SK-N-SH treated with all-trans-retinoic acid at 6 μM for 48 hours (cell line): ENCODE measurements at regions not wholly inside any gene's neighbourhood (a gene's known extent, or its start where the extent isn't known, plus 50 kb on each side); places are given as distances from the start of the nearest gene placed in this dataset.

Experiments
- ATAC-seq: fragments of 200-7000 bp; cut with Tn5 transposase; 3 replicates; pipeline ENCODE4 v1.9.1; 2020; ENCODE audit warnings: mild to moderate bottlenecking, moderate library complexity
- ARNTL ChIP-seq: fragments of 450-650 bp; formaldehyde crosslinking; IDR thresholded peaks from 2 replicates; pipeline ENCODE4 v1.5.0; 2020; ENCODE audit warnings: low read depth, mild to moderate bottlenecking, moderate library complexity, borderline replicate concordance
- BACH2 ChIP-seq: fragments of 250-450 bp; sonication (Bioruptor Pico); IDR thresholded peaks from 2 replicates; pipeline ENCODE4 v1.9.0; 2021; ENCODE audit warnings: mild to moderate bottlenecking, borderline replicate concordance
- CSDC2 ChIP-seq: fragments of 250-450 bp; sonication (Bioruptor Pico); IDR thresholded peaks from 2 replicates; pipeline ENCODE4 v1.5.0; 2020; ENCODE audit warnings: mild to moderate bottlenecking, moderate library complexity
- ESRRG ChIP-seq: fragments of 250-450 bp; sonication (Bioruptor Pico); IDR thresholded peaks from 2 replicates; pipeline ENCODE4 v1.6.1; 2021; ENCODE audit warnings: mild to moderate bottlenecking
- GLIS3 ChIP-seq: fragments of 250-450 bp; sonication (Bioruptor Pico); IDR thresholded peaks from 2 replicates; pipeline ENCODE4 v1.5.0; 2020; ENCODE audit warnings: mild to moderate bottlenecking, moderate library complexity
- ISL1 ChIP-seq: fragments of 250-450 bp; sonication (Bioruptor Pico); IDR thresholded peaks from 2 replicates; pipeline ENCODE4 v2.1.2; 2022; ENCODE audit warnings: mild to moderate bottlenecking, moderate library complexity
- PPARA ChIP-seq: fragments of 250-450 bp; sonication (Bioruptor Pico); IDR thresholded peaks from 2 replicates; pipeline ENCODE4 v1.5.0; 2020; ENCODE audit warnings: mild to moderate bottlenecking, borderline replicate concordance
- RARB ChIP-seq: fragments of 250-450 bp; sonication (Bioruptor Pico); IDR thresholded peaks from 2 replicates; pipeline ENCODE4 v1.8.0; 2021; ENCODE audit warnings: mild to moderate bottlenecking, moderate library complexity
- SNAI2 ChIP-seq: fragments of 250-450 bp; sonication (Bioruptor Pico); IDR thresholded peaks from 2 replicates; pipeline ENCODE4 v1.5.0; 2020; ENCODE audit warnings: mild to moderate bottlenecking, moderate library complexity
- TCF4 ChIP-seq: fragments of 250-450 bp; sonication (Bioruptor Pico); IDR thresholded peaks from 2 replicates; pipeline ENCODE4 v1.8.0; 2021; ENCODE audit warnings: mild to moderate bottlenecking, moderate library complexity, borderline replicate concordance
- TOX ChIP-seq: fragments of 250-450 bp; sonication (Bioruptor Pico); IDR thresholded peaks from 2 replicates; pipeline ENCODE4 v1.8.0; 2021; ENCODE audit warnings: mild to moderate bottlenecking, moderate library complexity, borderline replicate concordance
- ZC3H10 ChIP-seq: fragments of 250-450 bp; sonication (Bioruptor Pico); IDR thresholded peaks from 2 replicates; pipeline ENCODE4 v1.5.1; 2021; ENCODE audit warnings: mild to moderate bottlenecking, moderate library complexity
- ZFP30 ChIP-seq: fragments of 450-650 bp; formaldehyde crosslinking; IDR thresholded peaks from 2 replicates; pipeline ENCODE4 v1.5.0; 2022; ENCODE audit warnings: mild to moderate bottlenecking, moderate library complexity
- ZNF565 ChIP-seq: fragments of 450-650 bp; formaldehyde crosslinking; conservative IDR thresholded peaks from 2 replicates; pipeline ENCODE4 v1.5.0; 2020; ENCODE audit warnings: low read depth, mild to moderate bottlenecking, moderate library complexity
- ZNF70 ChIP-seq: fragments of 450-650 bp; formaldehyde crosslinking; IDR thresholded peaks from 2 replicates; pipeline ENCODE4 v1.5.0; 2020; ENCODE audit warnings: mild to moderate bottlenecking, moderate library complexity
- ZNF8 ChIP-seq: fragments of 450-650 bp; formaldehyde crosslinking; IDR thresholded peaks from 2 replicates; pipeline ENCODE4 v1.5.0; 2020; ENCODE audit warnings: mild to moderate bottlenecking, moderate library complexity
- TF ChIP-seq, protein P1 (sequence below): fragments of 250-450 bp; sonication (Bioruptor Pico); IDR thresholded peaks from 2 replicates; pipeline ENCODE4 v1.8.0; 2020; ENCODE audit warnings: mild to moderate bottlenecking, moderate library complexity, borderline replicate concordance
- TF ChIP-seq, protein P2 (sequence below): fragments of 250-450 bp; sonication (Bioruptor Pico); IDR thresholded peaks from 2 replicates; pipeline ENCODE4 v1.5.0; 2020; ENCODE audit warnings: mild to moderate bottlenecking, moderate library complexity
- TF ChIP-seq, protein P3 (sequence below): fragments of 250-450 bp; sonication (Bioruptor Pico); IDR thresholded peaks from 2 replicates; pipeline ENCODE4 v1.5.1; 2020; ENCODE audit warnings: low read depth, mild to moderate bottlenecking, moderate library complexity
- TF ChIP-seq, protein P4 (sequence below): fragments of 250-450 bp; sonication (Bioruptor Pico); IDR thresholded peaks from 2 replicates; pipeline ENCODE4 v1.8.0; 2021; ENCODE audit warnings: low read depth, mild to moderate bottlenecking, moderate library complexity, borderline replicate concordance
- TF ChIP-seq, protein P5 (sequence below): fragments of 250-450 bp; sonication (Bioruptor Pico); IDR thresholded peaks from 2 replicates; pipeline ENCODE4 v1.5.1; 2021; ENCODE audit warnings: mild to moderate bottlenecking, moderate library complexity

DNA sequence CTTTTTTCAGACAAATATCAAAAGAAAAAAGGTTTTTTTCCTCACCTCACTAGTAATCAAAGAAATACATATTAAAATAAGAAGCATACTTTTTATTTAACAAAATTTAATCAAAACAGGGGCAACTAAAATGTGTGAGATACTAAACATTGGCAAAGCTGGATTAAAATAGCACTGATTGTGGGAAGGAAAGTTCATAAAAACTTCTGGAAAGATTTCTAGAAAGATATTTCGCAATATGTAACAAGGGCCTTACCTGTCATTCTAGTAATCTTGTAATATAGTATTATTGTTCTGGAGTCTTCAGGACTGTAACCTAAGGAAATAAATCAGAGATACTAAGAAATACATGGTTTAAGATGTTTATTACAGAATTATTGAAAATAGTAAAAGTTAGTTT is 482.5 kb downstream of the SUCLA2 start:
- TF ChIP-seq ZNF565 (no peak), BACH2 (no peak), PPARA (CRISPR knock-in tag) (no peak), SNAI2 (CRISPR knock-in tag) (no peak), ZFP30 (no peak)
- TF ChIP-seq, protein P1, sequence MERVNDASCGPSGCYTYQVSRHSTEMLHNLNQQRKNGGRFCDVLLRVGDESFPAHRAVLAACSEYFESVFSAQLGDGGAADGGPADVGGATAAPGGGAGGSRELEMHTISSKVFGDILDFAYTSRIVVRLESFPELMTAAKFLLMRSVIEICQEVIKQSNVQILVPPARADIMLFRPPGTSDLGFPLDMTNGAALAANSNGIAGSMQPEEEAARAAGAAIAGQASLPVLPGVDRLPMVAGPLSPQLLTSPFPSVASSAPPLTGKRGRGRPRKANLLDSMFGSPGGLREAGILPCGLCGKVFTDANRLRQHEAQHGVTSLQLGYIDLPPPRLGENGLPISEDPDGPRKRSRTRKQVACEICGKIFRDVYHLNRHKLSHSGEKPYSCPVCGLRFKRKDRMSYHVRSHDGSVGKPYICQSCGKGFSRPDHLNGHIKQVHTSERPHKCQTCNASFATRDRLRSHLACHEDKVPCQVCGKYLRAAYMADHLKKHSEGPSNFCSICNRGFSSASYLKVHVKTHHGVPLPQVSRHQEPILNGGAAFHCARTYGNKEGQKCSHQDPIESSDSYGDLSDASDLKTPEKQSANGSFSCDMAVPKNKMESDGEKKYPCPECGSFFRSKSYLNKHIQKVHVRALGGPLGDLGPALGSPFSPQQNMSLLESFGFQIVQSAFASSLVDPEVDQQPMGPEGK = no peak
- TF ChIP-seq, all 23 proteins: peak for 0
- no peak for ATAC-seq

DNA sequence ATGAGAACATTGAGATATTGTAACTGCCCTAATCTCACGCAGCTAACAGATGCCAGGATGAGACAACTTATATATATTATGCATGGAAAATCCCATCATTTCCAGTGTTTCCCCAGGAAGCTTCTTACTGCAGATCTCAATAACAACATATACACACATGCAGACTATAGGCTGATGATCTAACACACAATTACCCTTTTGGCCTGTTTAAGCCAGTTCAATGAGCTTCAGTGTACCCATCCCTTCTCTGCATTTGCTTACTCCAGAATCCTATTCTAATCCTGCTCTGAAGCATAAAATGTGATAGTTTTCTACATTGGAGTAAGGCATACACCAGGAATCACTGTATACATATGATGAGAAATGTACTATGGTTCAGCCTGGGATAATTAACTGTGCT is 489.4 kb downstream of the SUCLA2 start:
- no peak for ATAC-seq
- TF ChIP-seq, protein P2, sequence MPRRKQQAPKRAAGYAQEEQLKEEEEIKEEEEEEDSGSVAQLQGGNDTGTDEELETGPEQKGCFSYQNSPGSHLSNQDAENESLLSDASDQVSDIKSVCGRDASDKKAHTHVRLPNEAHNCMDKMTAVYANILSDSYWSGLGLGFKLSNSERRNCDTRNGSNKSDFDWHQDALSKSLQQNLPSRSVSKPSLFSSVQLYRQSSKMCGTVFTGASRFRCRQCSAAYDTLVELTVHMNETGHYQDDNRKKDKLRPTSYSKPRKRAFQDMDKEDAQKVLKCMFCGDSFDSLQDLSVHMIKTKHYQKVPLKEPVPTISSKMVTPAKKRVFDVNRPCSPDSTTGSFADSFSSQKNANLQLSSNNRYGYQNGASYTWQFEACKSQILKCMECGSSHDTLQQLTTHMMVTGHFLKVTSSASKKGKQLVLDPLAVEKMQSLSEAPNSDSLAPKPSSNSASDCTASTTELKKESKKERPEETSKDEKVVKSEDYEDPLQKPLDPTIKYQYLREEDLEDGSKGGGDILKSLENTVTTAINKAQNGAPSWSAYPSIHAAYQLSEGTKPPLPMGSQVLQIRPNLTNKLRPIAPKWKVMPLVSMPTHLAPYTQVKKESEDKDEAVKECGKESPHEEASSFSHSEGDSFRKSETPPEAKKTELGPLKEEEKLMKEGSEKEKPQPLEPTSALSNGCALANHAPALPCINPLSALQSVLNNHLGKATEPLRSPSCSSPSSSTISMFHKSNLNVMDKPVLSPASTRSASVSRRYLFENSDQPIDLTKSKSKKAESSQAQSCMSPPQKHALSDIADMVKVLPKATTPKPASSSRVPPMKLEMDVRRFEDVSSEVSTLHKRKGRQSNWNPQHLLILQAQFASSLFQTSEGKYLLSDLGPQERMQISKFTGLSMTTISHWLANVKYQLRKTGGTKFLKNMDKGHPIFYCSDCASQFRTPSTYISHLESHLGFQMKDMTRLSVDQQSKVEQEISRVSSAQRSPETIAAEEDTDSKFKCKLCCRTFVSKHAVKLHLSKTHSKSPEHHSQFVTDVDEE (CRISPR knock-in tag) = no peak
- no peak for TF ChIP-seq SNAI2 (CRISPR knock-in tag)
- no peak for TF ChIP-seq ESRRG (CRISPR knock-in tag)
- TF ChIP-seq, protein P1 = no peak
- TF ChIP-seq ZC3H10 = no peak
- no peak for TF ChIP-seq ZFP30
- TF ChIP-seq ISL1 (CRISPR knock-in tag) = no peak
- TF ChIP-seq GLIS3 (CRISPR knock-in tag) = no peak
- TF ChIP-seq ZNF70 (CRISPR knock-in tag) = no peak
- no peak for TF ChIP-seq TCF4 (CRISPR knock-in tag)
- TF ChIP-seq, protein P3, sequence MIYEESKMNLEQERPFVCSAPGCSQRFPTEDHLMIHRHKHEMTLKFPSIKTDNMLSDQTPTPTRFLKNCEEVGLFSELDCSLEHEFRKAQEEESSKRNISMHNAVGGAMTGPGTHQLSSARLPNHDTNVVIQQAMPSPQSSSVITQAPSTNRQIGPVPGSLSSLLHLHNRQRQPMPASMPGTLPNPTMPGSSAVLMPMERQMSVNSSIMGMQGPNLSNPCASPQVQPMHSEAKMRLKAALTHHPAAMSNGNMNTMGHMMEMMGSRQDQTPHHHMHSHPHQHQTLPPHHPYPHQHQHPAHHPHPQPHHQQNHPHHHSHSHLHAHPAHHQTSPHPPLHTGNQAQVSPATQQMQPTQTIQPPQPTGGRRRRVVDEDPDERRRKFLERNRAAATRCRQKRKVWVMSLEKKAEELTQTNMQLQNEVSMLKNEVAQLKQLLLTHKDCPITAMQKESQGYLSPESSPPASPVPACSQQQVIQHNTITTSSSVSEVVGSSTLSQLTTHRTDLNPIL (CRISPR knock-in tag) = no peak
- TF ChIP-seq, protein P4, sequence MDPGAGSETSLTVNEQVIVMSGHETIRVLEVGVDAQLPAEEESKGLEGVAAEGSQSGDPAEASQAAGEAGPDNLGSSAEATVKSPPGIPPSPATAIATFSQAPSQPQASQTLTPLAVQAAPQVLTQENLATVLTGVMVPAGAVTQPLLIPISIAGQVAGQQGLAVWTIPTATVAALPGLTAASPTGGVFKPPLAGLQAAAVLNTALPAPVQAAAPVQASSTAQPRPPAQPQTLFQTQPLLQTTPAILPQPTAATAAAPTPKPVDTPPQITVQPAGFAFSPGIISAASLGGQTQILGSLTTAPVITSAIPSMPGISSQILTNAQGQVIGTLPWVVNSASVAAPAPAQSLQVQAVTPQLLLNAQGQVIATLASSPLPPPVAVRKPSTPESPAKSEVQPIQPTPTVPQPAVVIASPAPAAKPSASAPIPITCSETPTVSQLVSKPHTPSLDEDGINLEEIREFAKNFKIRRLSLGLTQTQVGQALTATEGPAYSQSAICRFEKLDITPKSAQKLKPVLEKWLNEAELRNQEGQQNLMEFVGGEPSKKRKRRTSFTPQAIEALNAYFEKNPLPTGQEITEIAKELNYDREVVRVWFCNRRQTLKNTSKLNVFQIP (CRISPR knock-in tag) = no peak
- no peak for TF ChIP-seq CSDC2 (CRISPR knock-in tag)
- TF ChIP-seq ARNTL (CRISPR knock-in tag) = no peak
- TF ChIP-seq, protein P5, sequence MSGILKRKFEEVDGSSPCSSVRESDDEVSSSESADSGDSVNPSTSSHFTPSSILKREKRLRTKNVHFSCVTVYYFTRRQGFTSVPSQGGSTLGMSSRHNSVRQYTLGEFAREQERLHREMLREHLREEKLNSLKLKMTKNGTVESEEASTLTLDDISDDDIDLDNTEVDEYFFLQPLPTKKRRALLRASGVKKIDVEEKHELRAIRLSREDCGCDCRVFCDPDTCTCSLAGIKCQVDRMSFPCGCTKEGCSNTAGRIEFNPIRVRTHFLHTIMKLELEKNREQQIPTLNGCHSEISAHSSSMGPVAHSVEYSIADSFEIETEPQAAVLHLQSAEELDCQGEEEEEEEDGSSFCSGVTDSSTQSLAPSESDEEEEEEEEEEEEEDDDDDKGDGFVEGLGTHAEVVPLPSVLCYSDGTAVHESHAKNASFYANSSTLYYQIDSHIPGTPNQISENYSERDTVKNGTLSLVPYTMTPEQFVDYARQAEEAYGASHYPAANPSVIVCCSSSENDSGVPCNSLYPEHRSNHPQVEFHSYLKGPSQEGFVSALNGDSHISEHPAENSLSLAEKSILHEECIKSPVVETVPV = no peak
- no peak for TF ChIP-seq BACH2
- no peak for TF ChIP-seq PPARA (CRISPR knock-in tag)
- no peak for TF ChIP-seq ZNF8
- TF ChIP-seq RARB (CRISPR knock-in tag) = no peak
- no peak for TF ChIP-seq TOX
- TF ChIP-seq, all 23 proteins: peak for 0
